Uterus (tissue), 2 donors: ENCODE measurements at regions not wholly inside any gene's neighbourhood (a gene's known extent, or its start where the extent isn't known, plus 50 kb on each side); places are given as distances from the start of the nearest gene placed in this dataset.

Source experiments
- POLR2A ChIP-seq, 2 donors: fragments of 450-650 bp; IDR thresholded peaks; one replicate each; pipeline ENCODE4 v1.6.1; 2016; ENCODE audit warnings: antibody characterized with exemption in 2 of 2, mild to moderate bottlenecking in 1 of 2, moderate library complexity in 1 of 2
- TF ChIP-seq, protein P1 (sequence below), 4 experiments: fragments of 200-600 bp in 2 of 4; fragments of 450-650 bp in 2 of 4; sonication (generic) in 2 of 4; IDR thresholded peaks; one replicate each; pipeline ENCODE4 v1.5.1; 2016 to 2019; ENCODE audit warnings: antibody characterized with exemption in 4 of 4, mild to moderate bottlenecking in 2 of 4, moderate library complexity in 1 of 4

GRCh38 chr19:28615966-28616365, 597.0 kb downstream of the UQCRFS1 start:
- TF ChIP-seq, protein P1, sequence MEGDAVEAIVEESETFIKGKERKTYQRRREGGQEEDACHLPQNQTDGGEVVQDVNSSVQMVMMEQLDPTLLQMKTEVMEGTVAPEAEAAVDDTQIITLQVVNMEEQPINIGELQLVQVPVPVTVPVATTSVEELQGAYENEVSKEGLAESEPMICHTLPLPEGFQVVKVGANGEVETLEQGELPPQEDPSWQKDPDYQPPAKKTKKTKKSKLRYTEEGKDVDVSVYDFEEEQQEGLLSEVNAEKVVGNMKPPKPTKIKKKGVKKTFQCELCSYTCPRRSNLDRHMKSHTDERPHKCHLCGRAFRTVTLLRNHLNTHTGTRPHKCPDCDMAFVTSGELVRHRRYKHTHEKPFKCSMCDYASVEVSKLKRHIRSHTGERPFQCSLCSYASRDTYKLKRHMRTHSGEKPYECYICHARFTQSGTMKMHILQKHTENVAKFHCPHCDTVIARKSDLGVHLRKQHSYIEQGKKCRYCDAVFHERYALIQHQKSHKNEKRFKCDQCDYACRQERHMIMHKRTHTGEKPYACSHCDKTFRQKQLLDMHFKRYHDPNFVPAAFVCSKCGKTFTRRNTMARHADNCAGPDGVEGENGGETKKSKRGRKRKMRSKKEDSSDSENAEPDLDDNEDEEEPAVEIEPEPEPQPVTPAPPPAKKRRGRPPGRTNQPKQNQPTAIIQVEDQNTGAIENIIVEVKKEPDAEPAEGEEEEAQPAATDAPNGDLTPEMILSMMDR (IDR thresholded peaks at IDR 0.05): no peak
- no peak for TF ChIP-seq POLR2A (IDR thresholded peaks at IDR 0.05)
